A673 (cell line): ENCODE measurements at regions not wholly inside any gene's neighbourhood (a gene's known extent, or its start where the extent isn't known, plus 50 kb on each side); places are given as distances from the start of the nearest gene placed in this dataset.

Experiments
- BruUV-seq: library from RNA; stranded (reverse); fragments of 400-500 nt; replicated peaks from 2 replicates; lab custom pipeline; 2021; lab: Mats Ljungman, UMichigan
- CTCF ChIA-PET: fragments of 300-600 bp; sonication (Branson Sonifier 250); formaldehyde crosslinking; loops from one replicate; lab custom pipeline; 2022; ENCODE audit warnings: antibody characterized with exemption; lab: Charles Lee
- POLR2A ChIA-PET: fragments of 300-600 bp; sonication (Branson Sonifier 250); formaldehyde crosslinking; loops from one replicate; lab custom pipeline; 2022; ENCODE audit warnings: antibody characterized with exemption; ENCODE audit not compliant: low non-redundant PET; lab: Charles Lee
- DNase-seq: peaks from one replicate; pipeline ENCODE4 v3.0.0-alpha.2; 2015; ENCODE audit warnings: low spot score
- H3K27ac ChIP-seq: fragments of 200-600 bp; sonication (generic); 2 replicates; pipeline ENCODE4 v1.5.1; 2016; ENCODE audit warnings: mixed run types, low read depth, mild to moderate bottlenecking, mixed read lengths, antibody characterized with exemption, low read length; ENCODE audit not compliant: poor library complexity, severe bottlenecking
- H3K27me3 ChIP-seq: fragments of 200-600 bp; sonication (generic); replicated peaks from 2 replicates; pipeline ENCODE4 v1.6.1; 2017; ENCODE audit warnings: mixed run types, low read depth, mild to moderate bottlenecking, mixed read lengths, antibody characterized with exemption, low read length; ENCODE audit not compliant: insufficient read depth, poor library complexity
- H3K36me3 ChIP-seq: fragments of 200-600 bp; sonication (generic); 2 replicates; pipeline ENCODE4 v1.6.1; 2016; ENCODE audit warnings: mixed run types, mild to moderate bottlenecking, mixed read lengths, antibody characterized with exemption, low read length; ENCODE audit not compliant: insufficient read depth, poor library complexity, severe bottlenecking
- H3K4me1 ChIP-seq: fragments of 200-600 bp; sonication (generic); 2 replicates; pipeline ENCODE4 v1.6.1; 2017; ENCODE audit warnings: mixed run types, mild to moderate bottlenecking, mixed read lengths, antibody characterized with exemption, low read length; ENCODE audit not compliant: insufficient read depth, poor library complexity, severe bottlenecking
- H3K4me3 ChIP-seq: fragments of 200-600 bp; sonication (generic); 2 replicates; pipeline ENCODE4 v1.5.1; 2016; ENCODE audit warnings: low read depth, mixed run types, mild to moderate bottlenecking, mixed read lengths, low read length; ENCODE audit not compliant: poor library complexity, severe bottlenecking
- H3K9me3 ChIP-seq: fragments of 200-600 bp; sonication (generic); 2 replicates; pipeline ENCODE4 v1.6.1; 2016; ENCODE audit warnings: mixed run types, low read depth, mild to moderate bottlenecking, mixed read lengths, antibody characterized with exemption, low read length; ENCODE audit not compliant: poor library complexity, severe bottlenecking
- CTCF ChIP-seq: fragments of 300-800, 200-600 bp; sonication (generic); conservative IDR thresholded peaks from 2 replicates; pipeline ENCODE4 v1.5.1; 2017; ENCODE audit warnings: low read depth, mild to moderate bottlenecking, antibody characterized with exemption, low read length, moderate library complexity, mixed read lengths
- EZH2 ChIP-seq: fragments of 200-600 bp; sonication (generic); IDR thresholded peaks from 2 replicates; pipeline ENCODE4 v1.6.1; 2017; ENCODE audit warnings: borderline replicate concordance, low read depth, mild to moderate bottlenecking, mixed read lengths, antibody characterized with exemption, low read length; ENCODE audit not compliant: poor library complexity, severe bottlenecking
- intact Hi-C: fragments of 100-400 bp; cut with micrococcal nuclease; formaldehyde crosslinking; loops from one replicate; pipeline ENCODE4 v1.10.0; 2022; ENCODE audit not compliant: unreplicated experiment

GRCh38 chr12:89111964-89112363 lies 240.3 kb downstream of the DUSP6 start:
- DNase-seq: no peak
- no peaks in the 10 kb centered on the region for H3K27me3 ChIP-seq
- H3K4me1 ChIP-seq: no peaks in the 10 kb centered on the region
- no peaks in the 10 kb centered on the region for H3K36me3 ChIP-seq
- BruUV-seq: no TSS peak
- H3K27ac ChIP-seq: no peak overlapping the region
- TF ChIP-seq CTCF: no peak
- no peak for TF ChIP-seq EZH2
- ChIA-PET POLR2A (interaction anchor here (0.6 kb wide), 1 partner anchor 149 kb away, joined by 3 read pairs; no protein-coding TSS in a partner anchor), CTCF (no interaction called here)
- intact Hi-C loops: no loop called here
- H3K9me3 ChIP-seq: no peaks in the 10 kb centered on the region
- H3K4me3 ChIP-seq: no peak overlapping the region

GRCh38 chr12:89108265-89108664 lies 244.0 kb downstream of the DUSP6 start:
- CTCF ChIA-PET: no interaction called here
- Histone ChIP-seq H3K27ac (no peak overlapping the region), H3K36me3 (no peaks in the 10 kb centered on the region), H3K4me3 (no peak overlapping the region), H3K9me3 (no peaks in the 10 kb centered on the region), H3K27me3 (no peaks in the 10 kb centered on the region), H3K4me1 (no peaks in the 10 kb centered on the region)
- BruUV-seq: no TSS peak
- no peak for TF ChIP-seq EZH2
- no peak for TF ChIP-seq CTCF
- no peak for DNase-seq
- intact Hi-C loops: no loop called here
- POLR2A ChIA-PET: no interaction called here

GRCh38 chr12:89106950-89107349 lies 245.4 kb downstream of the DUSP6 start:
- BruUV-seq: no TSS peak
- no peaks in the 10 kb centered on the region for H3K9me3 ChIP-seq
- CTCF ChIA-PET: no interaction called here
- TF ChIP-seq CTCF (no peak), EZH2 (no peak)
- H3K36me3 ChIP-seq: no peaks in the 10 kb centered on the region
- no peak for DNase-seq
- intact Hi-C loops: no loop called here
- no peak overlapping the region for H3K4me3 ChIP-seq
- H3K4me1 ChIP-seq: no peaks in the 10 kb centered on the region
- POLR2A ChIA-PET: no interaction called here
- H3K27ac ChIP-seq: no peak overlapping the region
- no peaks in the 10 kb centered on the region for H3K27me3 ChIP-seq
